GM19438 (cell line): ENCODE measurements at regions not wholly inside any gene's neighbourhood (a gene's known extent, or its start where the extent isn't known, plus 50 kb on each side); places are given as distances from the start of the nearest gene placed in this dataset.

Experiments
- ATAC-seq: cut with Tn5 transposase; IDR thresholded peaks from one replicate; pipeline ENCODE4 v1.9.1; 2021; ENCODE audit warnings: low read depth; ENCODE audit not compliant: unreplicated experiment

- ATAC-seq, result no peak
Measured at GRCh38 chr13:34421858-34422475, 520.1 kb upstream of the NBEA start.

- ATAC-seq, result no peak
Measured at GRCh38 chr13:34422956-34423355, 519.1 kb upstream of the NBEA start.

GRCh38 chr13:34425327-34425949, 516.6 kb upstream of the NBEA start:
- no peak for ATAC-seq

DNA sequence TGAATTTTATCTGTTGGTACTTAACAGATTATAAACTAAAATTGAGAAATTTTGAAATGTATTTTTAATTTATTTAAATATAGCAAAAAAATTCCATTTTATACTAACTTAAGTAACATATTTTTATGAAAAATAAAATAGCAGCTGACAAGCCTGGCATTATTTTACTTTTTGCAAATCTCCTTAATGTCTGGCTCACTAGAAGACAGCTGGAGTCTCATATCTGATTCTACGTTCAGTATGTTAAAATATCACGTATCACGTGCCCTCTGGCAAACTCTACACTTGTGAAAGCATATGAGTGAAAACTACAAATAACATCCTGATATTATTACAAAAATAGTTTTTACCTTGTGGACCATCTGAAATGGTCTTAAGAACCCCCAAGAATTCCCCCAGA, 513.2 kb upstream of the NBEA start:
- no peak for ATAC-seq

GRCh38 chr13:34430294-34430693, 511.8 kb upstream of the NBEA start:
- no peak for ATAC-seq

GRCh38 chr13:34431827-34432581, 510.1 kb upstream of the NBEA start:
- no peak for ATAC-seq

- no peak for ATAC-seq
Measured at GRCh38 chr13:34435338-34435737, 506.7 kb upstream of the NBEA start.

GRCh38 chr13:34437873-34438272, 504.2 kb upstream of the NBEA start:
- no peak for ATAC-seq

DNA sequence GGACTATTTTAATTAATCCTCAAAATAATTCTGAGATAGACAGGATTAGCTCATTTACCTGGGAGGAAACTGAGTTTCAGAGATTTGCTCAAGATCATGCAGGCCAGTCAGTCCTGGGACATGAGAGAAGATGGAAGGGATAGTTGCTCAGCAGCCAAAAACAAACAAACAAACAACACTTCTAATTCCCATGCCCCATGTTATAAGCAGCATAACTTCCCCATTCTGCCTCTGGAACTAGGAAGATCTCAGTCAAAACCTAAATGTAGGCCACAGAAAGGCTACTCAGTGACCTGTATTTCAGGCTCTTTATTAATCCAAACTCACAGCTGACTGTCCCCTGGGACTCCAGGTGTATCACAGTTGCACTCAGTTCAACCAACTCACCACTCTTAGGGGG, 489.2 kb upstream of the NBEA start:
- no peak for ATAC-seq

DNA sequence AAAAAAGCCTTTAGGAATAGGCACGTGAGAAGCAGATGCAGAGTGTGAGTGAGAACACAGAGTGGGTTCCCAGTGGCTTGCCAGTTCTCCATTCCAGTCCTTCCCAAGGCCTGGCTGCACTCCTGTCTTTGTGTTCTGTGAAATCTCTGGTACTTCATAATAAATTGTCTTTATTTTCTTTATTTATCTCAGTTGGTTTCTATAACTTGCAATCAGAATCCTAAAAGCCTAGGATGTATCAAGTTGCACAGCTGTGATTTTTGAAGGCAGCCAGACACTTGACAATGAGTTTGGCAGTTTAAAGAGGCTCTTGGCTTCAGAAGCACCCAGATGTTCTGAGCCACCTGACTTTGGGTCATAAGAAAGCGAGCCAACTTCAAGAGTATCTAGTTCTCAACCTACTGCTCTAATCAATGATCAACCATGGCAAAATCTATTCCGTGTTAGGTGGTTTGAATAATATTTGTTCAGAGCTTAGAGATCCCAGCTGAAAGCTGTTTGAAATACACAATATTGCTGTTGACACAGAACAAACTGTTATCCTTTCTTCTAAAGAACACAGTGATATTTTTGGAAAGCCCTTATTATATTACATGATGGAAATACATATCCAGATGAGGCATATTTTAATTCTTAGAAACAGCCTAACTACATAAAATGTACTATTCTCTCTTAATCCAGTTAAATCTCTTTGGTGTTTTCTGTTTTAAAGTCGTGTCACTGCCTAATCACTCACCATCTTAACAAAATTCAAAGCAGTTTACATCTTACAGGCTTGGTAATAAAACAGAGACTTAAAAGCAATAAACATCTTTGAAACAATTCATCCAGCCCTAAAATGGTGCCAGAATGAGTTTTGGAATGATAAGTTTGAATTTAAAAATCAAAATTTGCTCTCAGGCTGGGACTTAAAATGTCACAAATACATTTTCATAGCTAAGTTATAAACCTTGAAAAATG, 483.0 kb upstream of the NBEA start:
- no peak for ATAC-seq

DNA sequence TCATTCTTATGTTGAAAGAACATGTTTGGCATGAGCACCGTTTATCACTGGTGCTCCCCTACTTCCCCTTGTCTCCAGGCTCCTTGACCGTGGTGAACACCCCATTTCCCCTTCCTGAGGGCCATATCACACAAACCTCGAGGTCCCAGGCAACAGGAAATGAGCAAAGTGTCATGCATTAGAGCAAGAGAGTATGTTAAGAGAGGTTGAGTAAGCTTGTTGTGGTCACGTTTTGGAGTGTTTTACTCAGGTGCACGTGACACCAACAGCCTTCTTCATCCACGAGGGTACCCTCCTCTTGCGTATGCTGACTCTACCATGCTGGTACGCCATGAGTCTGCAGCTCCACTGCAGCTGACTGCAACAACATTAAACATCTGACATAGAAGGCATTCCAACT, 482.2 kb upstream of the NBEA start:
- ATAC-seq, result no peak

DNA sequence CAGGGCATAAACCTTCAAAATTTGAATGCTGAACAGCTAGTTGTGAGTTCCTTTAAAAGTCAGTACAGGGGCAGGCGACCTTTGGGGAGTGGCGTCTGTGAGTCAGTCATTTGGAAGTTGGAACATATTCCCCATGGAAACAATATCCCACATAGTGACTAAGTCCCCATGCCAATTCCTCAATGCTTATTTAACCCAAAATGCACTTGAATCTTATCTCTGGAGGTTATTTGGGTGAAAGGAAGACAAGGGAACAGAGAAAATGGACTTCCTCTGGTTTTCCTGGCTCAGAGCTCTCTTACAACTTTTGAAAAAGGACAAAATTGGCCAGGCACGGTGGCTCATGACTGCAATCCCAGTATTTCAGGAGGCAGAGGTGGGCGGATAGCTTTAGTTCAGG, 479.2 kb upstream of the NBEA start:
- ATAC-seq, result no peak

DNA sequence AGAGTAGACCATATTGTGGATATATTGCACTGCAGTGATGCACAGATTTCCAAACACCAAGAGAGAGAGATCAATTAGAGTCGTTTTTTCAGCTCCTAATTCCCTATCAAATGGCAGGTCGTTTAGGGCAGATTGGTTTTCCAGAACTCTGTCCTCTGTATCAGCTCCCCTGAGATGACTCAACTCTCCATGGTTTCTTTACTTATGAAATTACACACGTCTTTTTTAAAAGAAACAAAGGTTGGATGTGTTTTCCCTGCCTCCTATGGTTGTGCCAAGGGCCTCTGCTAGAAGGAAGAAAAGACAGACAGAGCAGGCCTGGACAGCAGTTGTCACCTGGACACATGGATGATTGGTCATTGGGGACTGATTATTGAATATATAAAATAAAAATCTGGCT, 478.1 kb upstream of the NBEA start:
- no peak for ATAC-seq

DNA sequence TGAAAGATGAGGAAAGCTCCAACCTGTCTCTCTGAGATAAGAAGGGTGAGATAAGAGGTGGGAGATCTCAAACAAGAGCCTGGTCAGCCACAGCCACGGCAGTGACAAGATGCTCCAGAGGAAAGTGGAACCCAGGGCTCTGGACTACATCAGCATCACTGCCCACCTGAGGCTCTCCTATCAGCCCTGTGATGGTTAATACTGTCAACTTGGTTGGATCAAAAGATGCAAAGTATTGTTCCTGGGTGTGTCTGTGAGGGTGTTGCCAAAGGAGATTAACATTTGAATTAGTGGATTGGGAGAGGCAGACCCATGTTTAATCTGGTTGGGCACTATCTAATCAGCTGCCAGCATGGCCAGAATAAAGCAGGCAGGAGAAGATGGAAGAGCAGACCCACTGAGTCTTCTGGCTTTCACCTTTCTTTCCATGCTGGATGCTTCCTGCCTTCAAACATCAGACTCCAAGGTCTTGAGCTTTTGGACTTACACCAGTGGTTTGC, 476.6 kb upstream of the NBEA start:
- no peak for ATAC-seq

- no peak for ATAC-seq
Measured at GRCh38 chr13:34466301-34466700, 475.8 kb upstream of the NBEA start.

- ATAC-seq, result no peak
Measured at GRCh38 chr13:34467450-34468083, 474.5 kb upstream of the NBEA start.

DNA sequence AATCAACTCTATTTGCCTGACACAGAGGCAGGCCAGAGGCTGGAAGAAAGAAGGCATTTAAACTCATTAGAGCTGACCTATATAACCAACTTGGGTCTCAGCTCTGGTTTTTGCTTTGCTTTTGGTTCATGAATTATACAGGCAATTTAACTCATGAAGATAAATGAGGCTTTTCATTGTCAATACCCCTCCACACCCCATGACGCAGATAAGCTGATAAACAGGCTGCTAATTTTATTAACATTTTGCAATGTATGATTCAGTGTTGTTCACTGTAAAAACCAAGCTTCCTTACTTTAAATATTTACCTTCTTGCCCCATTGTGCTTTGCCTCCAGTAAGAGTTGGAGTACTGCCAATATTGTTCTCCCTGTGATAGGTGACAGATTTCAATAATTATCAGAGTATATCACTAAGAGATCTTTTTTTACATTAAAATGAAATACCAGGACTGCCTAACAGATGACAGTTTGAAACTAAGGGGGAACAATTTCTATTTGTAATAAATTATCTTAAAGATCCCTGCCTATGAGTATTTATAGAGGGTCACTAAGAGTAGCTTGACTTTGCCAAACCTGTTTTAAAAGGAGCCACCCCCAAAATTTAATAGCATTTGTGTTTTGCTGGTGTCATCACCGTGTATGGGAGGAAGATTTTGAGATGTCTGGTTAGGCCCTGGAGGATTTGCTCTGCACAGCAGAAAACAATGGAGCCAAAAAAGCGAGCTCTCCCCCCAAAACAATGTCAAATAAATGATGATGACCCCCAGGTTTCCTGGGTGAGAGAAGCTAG, 472.7 kb upstream of the NBEA start:
- ATAC-seq, result no peak

GRCh38 chr13:34474187-34474868, 467.7 kb upstream of the NBEA start:
- no peak for ATAC-seq

DNA sequence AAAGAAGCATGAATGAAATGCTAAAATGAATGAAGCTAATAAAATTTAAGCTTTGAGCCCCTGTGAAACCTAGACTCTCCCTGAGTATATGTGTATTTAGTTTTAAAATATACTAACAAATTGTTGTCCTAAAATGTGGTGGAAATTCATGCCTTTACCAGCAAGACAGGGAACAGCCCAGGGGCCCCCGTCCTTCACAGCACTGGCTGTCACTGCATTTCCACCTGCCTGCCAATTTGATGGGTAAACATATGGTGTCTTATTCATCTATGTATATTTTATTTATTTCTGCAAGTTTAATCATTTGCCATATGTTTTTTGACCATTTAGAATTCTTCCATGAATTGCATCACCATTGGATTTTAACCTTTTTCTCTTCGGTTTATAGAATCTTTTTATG, 463.7 kb upstream of the NBEA start:
- ATAC-seq, result no peak
